Omental fat pad (tissue), 3 donors: ENCODE measurements at regions not wholly inside any gene's neighbourhood (a gene's known extent, or its start where the extent isn't known, plus 50 kb on each side); places are given as distances from the start of the nearest gene placed in this dataset.

Experiments
- ATAC-seq: fragments of 150-250 bp; one replicate; pipeline ENCODE4 v1.9.1; 2016; ENCODE audit warnings: mild to moderate bottlenecking, moderate library complexity; ENCODE audit not compliant: low FRiP score
- DNase-seq: peaks from one replicate; pipeline ENCODE4 v3.0.0-alpha.2; 2019; ENCODE audit warnings: low spot score
- TF ChIP-seq, protein P1 (sequence below), 3 donors: fragments of 450-650 bp; IDR thresholded peaks; one replicate each; pipeline ENCODE4 v1.5.1; 2016 to 2017; ENCODE audit warnings: antibody characterized with exemption in 3 of 3, mild to moderate bottlenecking in 3 of 3, moderate library complexity in 2 of 3

DNA sequence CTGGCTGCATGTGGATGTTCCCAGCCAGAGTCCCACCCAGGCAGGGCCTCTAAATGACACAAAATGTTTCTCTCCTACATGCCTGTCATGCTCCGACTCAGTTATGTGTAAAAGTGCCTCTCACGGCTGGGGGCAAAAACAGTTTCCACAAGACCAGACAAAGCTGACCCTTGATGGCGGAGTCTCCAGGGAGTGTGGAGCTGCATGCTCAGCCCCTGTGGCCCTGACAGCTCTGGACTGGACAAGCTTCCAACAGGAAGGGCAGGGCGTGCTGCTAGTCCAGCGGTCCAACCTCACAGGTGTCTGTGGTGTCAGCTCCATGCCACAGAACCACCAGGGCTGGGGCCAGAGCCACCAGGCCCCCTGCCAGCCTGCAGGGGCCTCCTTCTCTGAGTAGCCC lies 149.6 kb downstream of the CRYBB2 start:
- DNase-seq (no peak), ATAC-seq (no peak)
- TF ChIP-seq, protein P1, sequence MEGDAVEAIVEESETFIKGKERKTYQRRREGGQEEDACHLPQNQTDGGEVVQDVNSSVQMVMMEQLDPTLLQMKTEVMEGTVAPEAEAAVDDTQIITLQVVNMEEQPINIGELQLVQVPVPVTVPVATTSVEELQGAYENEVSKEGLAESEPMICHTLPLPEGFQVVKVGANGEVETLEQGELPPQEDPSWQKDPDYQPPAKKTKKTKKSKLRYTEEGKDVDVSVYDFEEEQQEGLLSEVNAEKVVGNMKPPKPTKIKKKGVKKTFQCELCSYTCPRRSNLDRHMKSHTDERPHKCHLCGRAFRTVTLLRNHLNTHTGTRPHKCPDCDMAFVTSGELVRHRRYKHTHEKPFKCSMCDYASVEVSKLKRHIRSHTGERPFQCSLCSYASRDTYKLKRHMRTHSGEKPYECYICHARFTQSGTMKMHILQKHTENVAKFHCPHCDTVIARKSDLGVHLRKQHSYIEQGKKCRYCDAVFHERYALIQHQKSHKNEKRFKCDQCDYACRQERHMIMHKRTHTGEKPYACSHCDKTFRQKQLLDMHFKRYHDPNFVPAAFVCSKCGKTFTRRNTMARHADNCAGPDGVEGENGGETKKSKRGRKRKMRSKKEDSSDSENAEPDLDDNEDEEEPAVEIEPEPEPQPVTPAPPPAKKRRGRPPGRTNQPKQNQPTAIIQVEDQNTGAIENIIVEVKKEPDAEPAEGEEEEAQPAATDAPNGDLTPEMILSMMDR (IDR thresholded peaks at IDR 0.05) = no peak

DNA sequence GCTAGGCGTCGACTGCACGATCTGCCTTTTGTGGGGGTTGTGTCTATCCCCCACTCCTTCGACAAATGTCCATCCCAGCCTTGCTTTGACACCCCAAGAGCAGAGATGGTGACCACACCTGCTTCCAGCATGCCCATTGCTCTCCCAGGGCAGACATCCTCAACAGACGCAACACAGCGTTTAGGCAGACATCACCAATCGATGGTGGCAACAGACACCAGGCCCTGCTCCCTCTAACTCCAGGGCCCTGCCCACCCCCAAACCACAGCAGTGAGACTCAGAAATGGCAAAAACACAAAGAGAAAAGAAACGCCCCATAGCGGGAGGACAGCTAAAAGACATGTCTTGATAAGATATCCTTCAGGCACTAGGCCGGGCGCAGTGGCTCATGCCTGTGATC lies 150.9 kb downstream of the CRYBB2 start:
- ATAC-seq (no peak), DNase-seq (no peak)
- TF ChIP-seq, protein P1 (IDR thresholded peaks at IDR 0.05) = no peak

DNA sequence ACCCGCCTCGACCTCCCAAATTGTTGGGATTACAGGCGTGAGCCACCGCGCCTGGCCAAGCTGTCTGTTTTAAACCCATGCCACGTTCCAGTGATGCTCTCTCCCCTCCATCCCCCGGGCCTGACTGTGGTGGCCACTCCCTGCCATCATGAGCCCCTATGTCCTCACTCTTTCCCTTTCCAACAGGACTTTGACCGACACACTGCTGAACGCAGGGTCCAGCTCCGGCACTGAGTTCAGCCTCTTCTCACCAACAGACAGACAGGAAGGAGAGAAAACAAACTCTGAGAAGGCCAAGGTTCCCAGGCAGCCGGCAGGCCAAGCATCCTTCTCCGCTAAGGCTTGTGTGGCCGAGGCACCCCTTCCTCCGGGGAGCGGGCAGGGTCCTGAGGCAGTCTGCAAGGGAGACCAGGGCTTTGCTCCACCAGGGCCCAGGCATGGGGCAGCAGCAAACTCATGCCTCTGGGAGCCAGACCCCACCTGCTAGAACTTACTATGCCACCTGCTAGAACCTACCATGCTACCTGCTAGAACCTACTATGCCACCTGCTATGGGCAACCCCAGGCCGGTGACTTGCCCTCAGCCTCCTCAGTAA lies 152.7 kb downstream of the CRYBB2 start:
- ATAC-seq (no peak), DNase-seq (no peak)
- TF ChIP-seq, protein P1 (IDR thresholded peaks at IDR 0.05) = no peak

DNA sequence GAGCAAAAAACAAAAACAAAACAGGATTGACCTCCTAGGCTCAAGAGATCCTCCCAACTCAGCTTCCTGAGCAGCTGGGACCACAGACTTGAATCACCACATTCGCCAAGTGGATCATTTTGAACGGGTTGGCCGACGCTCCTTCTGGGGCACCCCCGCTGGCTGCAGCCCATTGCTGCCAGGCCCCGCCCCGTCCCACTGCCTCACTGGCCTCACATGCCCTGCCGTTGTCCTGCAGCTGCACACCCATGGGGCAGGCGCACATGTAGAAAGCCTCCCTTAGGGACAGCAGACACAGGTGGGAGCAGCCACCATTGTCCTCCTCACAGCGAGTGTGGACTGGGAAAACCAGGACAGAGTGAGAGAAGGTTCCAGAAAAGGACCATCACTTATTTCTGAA lies 154.5 kb downstream of the CRYBB2 start:
- TF ChIP-seq, protein P1 (IDR thresholded peaks at IDR 0.05) = no peak
- DNase-seq = no peak
- ATAC-seq = no peak

DNA sequence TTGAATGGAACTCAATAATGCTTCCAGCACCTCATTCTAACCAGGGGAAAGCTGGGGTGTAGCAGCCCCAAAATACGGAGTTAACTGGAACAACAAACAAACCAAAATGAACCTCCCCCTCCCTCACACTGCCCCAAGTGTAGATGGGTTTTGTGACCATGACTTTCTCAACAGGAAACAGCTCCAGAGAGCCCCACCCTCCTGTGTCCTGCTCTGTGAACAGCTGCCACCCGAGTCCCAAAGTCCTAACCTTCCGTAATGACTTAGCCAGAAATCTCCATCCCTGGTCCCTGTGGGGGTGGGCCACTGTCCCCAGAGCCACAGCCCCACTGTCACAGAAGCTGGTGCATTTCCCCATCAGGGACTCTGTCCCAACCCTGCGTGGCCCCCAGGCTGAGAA lies 155.4 kb downstream of the CRYBB2 start:
- DNase-seq = no peak
- no peak for ATAC-seq

DNA sequence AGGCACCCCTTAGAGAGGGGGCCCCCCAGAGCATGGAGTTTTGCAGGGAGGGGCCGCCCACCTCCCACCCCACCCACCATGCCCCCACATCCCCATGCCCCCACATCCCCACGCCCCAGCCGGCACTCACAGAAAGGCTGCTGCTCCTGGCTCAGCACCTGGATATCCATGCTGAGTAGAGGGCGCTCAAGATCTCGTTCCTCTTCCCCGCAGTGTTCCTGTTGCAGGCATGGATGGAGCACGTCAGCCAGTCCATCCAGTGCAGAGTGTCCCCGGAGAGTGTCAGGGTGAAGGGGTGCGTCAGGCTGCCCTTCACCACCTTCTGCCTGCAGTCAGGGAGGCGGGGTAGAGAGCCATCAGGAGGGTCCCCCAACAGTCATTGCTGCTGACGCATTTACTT lies 156.2 kb downstream of the CRYBB2 start:
- ATAC-seq (no peak), DNase-seq (no peak)
- TF ChIP-seq, protein P1 (IDR thresholded peaks at IDR 0.05) = no peak

More for the DNA sequence above, 155.4 kb downstream of the CRYBB2 start:
- TF ChIP-seq, protein P1 (IDR thresholded peaks at IDR 0.05) = no peak

DNA sequence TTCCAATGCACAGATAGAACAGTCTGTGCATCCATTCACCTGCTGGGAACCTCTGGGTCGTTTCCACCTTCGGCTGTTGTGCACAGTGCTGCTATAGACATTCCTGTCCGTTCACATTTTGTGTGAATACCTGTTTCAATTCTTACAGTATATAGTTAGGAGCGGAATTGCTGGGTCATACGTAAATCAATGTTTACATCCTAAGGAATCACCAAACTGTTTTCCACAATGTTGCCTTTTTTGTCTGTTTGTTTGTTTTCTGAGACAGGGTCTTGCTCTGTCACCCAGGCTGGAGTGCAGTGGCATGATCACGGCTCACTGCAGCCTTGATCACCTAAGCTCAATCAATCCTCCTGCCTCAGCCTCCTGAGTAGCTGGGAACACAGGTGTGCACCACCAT lies 158.3 kb downstream of the CRYBB2 start:
- no peak for DNase-seq
- TF ChIP-seq, protein P1 (IDR thresholded peaks at IDR 0.05) = no peak
- ATAC-seq = no peak
